Right lobe of liver (tissue), 4 donors: ENCODE measurements at regions not wholly inside any gene's neighbourhood (a gene's known extent, or its start where the extent isn't known, plus 50 kb on each side); places are given as distances from the start of the nearest gene placed in this dataset.

ENCODE experiments used
- CTCF ChIP-seq, 4 donors: fragments of 200-600 bp in 3 of 4; fragments of 450-650 bp in 1 of 4; IDR thresholded peaks; one replicate each; pipeline versions ENCODE4 v1.5.1 to v1.8.0; 2016 to 2022; ENCODE audit warnings: antibody characterized with exemption in 4 of 4, mild to moderate bottlenecking in 2 of 4
- POLR2A ChIP-seq: fragments of 450-650 bp; IDR thresholded peaks from one replicate; pipeline ENCODE4 v1.6.1; 2017; ENCODE audit warnings: antibody characterized with exemption, mild to moderate bottlenecking
- donor health status: DM: no; HTN: no; CAD: no.
- donor health status: DM: no; HTN: no; CAD: no.
- donor health status: DM: no; HTN: yes; CAD: no.

DNA sequence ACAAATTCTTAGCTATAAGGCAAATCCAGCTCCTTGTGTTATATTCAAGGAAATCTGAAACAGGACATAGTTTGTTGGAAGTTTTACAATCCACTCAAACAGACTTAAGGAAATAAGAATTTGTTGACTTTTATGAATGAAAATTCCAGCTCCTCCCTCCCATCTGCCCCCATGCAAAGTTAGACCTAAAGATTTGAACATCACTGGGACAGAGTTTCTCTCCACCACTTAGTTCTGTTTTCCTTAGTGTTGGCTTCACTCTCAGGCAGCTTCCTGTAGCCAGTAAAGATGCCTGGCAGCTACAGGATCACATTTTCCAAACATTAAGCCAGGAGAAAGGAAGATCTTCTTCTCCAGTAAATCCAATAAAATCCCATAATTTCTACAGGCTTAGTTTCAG, 265.0 kb downstream of the TAFA4 start:
- no peak for TF ChIP-seq CTCF (IDR thresholded peaks at IDR 0.05)
- no peak for TF ChIP-seq POLR2A
